GM18870 (cell line): ENCODE measurements at regions not wholly inside any gene's neighbourhood (a gene's known extent, or its start where the extent isn't known, plus 50 kb on each side); places are given as distances from the start of the nearest gene placed in this dataset.
"Not testable (repeated sequence)": the region's sequence is repeated elsewhere in the genome, so short reads cannot be mapped to it uniquely, and the experiment has no call there.

Experiments used
- ATAC-seq: cut with Tn5 transposase; IDR thresholded peaks from one replicate; pipeline ENCODE4 v1.9.1; 2021; ENCODE audit warnings: moderate library complexity; ENCODE audit not compliant: unreplicated experiment

DNA sequence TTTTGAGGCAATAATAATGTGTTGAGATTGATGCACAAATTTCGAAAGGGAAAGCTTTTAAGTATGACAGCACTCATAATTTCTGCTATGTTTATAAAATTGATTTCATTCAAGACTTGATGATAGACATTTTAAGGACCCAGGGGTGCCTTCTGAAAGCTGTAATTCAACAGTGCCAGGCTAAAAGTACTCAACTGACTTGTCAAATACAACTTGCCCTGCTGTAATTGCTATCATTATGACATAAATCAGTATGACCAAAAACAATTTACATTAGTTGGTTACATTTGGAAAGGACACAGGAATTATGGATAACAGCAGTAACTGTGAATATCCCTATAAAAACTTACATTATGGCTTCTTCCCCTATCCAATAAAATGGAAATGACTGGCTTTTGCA lies 178.9 kb downstream of the MMUT start:
- ATAC-seq, result no peak

DNA sequence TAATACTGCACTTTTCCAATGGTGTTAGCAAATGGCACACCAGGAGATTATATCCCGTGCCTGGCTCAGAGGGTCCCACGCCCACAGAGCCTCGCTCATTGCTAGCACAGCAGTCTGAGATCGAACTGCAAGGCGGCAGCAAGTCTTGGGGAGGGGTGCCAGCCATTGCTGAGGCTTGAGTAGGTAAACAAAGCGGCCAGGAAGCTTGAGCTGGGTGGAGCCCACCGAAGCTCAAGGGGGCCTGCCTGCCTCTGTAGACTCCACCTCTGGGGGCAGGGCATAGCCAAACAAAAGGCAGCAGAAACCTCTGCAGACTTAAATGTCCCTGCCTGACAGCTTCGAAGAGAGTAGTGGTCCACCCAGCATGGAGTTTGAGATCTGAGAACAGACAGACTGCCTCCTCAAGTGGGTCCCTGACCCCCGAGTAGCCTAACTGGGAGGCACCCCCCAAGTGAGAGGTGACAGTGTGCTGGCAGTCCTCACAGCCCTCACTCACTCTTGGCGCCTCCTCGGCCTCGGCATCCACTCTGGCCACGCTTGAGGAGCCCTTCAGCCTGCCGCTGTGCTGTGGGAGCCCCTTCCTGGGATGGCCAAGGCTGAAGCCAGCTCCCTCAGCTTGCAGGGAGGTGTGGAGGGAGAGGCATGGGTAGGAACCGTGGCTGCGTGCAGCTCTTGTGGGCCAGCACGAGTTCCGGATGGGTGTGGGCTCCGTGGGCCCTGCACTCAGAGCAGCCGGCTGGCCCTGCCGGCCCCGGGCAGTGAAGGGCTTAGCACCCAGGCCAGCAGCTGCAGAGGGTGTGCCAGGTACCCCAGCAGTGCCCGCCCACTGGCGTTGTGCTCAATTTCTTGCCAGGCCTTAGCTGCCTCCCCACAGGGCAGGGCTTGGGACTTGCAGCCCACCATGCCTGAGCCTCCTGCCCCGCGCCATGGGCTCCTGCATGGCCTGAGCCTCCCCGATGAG lies 188.0 kb downstream of the MMUT start:
- ATAC-seq, result not testable (repeated sequence)

DNA sequence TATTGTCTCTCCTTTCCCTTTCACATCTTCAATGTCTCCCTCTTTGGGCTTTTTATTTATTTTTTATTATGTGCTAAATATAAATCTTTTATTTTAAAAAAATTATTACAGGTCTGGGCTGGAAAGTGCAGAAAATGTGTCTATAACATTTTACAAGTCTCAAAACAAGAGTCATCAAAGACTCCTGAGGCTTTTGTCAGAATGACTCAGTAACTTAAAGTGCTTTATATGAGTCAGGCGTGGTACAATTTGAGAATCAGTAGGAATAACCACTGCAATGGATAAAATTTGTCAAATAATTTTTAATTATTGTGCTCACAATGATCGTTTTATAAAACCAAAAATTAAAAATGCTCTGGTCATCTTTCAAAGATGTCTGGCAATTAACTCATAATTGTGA lies 193.9 kb downstream of the MMUT start:
- no peak for ATAC-seq

DNA sequence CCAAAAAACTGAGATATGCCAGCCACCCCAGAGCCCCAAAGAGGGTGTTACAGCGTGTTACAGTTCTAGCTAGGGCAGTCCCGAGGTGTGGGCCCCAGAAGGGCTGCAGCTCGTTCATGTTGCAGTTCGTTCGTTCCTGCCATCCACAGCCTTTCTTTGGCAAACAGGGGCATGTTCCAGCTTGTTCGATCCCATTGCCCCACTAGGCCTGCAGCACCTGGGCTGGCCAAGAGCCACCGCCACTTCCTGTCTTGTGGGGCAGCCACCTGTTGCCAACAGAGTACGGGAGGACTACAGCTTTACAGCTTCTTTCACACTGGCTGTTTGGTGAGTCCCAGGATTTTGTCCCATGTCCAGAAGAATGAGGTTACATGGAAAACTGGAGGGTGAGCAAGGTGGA lies 198.1 kb downstream of the MMUT start:
- no peak for ATAC-seq

DNA sequence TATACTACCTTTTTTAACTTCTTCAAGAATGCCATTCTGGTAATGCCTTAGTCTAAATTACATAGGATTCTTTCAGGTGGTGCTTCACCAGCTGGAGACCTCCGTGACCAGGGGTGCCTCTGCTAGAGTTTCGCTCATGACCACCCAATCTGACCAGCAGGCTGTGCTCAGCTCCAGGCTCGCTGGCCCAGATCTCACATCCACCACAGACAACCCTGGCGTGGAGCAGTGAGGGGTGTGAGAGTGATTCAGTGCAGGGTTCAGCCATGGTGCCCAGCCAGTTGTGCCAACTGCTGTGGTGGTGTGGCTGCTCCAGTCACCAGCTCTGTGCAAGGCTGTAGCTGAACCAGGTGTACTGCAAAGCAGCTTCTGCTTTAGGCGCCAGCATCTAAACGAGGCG lies 198.6 kb downstream of the MMUT start:
- ATAC-seq, result no peak

DNA sequence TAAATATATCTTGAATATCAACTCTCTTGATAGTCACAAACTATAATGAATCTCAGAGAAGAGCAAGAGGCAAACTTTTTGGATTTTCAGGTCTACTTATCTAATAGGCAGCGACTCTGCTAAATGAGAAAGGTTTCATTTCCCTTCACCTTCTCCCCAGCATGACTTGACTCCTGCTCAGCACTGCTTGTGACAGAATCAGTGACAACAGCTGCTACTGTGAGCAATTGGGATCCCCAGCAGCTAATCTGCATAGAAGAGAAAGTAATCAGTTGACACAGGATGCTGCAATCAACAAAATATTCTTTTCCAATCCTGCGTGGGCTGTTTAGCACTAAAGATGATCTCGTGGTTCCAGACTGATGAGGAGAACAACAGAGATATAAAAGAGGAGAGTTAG lies 205.5 kb downstream of the MMUT start:
- ATAC-seq, result no peak

DNA sequence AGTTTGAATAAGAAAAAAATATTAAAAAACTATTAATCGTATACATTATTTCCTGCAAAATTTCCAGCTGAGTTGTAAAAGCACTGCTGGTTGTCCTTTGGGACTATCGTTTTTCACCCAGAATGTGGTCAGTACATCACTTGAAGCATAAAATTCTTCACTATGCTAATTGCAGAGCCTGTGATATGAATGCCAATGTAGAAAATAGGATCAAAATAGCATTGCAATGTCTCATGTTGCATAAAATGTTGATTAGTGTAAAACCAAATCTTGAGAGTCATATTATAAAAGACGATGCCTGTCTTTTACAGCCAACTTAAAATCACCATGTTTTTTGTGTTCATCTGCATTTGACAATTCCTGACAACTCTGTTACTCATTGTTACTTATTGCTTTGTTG lies 207.7 kb downstream of the MMUT start:
- no peak for ATAC-seq

DNA sequence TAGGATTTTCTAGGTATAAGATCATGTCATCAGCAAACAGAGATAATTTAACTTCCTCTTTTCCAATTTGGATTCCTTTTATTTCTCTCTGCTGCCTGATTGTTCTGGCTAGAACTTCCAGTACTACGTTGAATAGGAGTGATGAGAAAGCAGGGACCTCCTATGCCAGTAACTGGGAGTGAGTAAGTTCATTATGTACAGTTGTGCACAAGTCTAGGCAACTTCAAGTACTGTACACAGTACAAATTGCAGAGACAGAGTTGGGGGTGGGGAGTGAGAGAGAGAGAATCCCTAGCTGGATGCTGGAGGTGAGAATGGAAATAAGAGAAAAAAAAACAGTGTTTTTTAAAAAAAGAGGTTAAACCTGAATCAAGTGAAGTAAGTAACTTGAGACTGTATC lies 210.2 kb downstream of the MMUT start:
- no peak for ATAC-seq

DNA sequence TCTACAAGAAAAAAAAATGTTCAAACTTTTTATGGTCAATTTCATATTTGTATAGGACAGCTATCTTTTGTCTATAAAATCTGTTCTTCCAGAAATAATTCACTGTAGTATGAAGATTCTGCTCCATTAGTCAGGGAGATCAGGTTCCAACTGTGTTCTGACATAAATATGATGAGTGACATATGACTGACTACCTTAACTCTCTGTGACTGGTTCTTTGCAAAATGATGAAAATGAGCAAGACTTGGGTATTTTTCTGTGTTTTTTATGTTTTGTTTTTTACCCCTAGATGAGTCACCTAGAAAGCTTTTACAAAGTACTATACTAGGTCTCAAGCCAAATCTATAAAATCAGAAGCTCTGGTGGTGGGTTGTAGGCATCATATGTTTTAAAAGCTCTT lies 229.6 kb downstream of the MMUT start:
- no peak for ATAC-seq

DNA sequence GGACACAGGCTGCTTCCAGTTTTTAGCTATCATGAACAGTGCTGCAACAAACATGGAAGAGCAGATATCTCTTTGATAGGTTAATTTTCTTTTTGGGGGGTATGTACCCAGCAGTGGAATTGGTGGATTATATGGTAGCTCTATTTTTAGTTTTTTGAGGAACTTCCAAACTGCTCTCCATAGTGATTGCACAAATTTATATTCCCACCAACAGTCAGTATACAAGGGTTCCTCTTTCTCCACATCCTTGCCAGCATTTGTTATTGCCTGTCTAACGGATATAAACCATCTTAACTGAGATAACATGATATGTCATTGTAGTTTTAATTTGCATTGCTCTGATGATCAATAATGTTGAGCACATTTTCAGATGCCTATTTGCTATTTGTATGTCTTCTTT lies 237.6 kb downstream of the MMUT start:
- no peak for ATAC-seq

DNA sequence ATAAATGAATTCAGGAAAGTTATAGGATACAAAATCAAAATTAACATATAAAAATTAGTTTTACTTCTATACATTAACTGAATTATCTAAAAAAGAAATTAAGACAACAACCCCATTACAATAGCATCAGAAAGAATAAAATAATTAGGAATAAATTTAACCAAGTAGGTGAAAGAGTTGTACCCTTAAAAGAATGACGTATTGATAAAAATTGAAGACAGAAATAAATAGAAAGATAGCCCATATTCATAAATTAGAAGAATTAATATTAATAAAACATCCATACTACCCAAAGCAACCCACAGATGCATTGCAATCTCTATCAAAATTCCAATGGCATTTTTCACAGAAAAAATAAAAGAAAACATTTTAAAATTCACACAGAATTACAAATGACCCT lies 242.8 kb downstream of the MMUT start:
- no peak for ATAC-seq

DNA sequence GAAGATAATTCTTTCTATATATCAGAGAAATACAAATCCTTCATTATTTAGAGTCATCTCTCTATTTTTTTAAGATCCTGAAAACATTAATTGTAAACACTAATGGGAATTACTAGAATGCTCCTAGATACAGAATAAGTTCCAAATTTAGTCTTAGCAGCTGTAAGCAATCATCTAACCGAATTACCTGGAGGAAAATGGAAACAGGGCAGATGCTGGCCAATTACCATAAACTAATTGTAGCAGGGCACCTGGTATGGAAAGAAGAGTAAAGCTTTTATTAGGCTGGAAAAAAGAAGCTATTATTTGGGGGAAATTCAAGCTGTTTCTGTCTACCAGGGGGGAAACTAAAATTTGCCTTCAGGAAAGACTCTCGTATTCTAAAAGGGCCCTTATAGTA lies 257.5 kb downstream of the MMUT start:
- ATAC-seq, result no peak

DNA sequence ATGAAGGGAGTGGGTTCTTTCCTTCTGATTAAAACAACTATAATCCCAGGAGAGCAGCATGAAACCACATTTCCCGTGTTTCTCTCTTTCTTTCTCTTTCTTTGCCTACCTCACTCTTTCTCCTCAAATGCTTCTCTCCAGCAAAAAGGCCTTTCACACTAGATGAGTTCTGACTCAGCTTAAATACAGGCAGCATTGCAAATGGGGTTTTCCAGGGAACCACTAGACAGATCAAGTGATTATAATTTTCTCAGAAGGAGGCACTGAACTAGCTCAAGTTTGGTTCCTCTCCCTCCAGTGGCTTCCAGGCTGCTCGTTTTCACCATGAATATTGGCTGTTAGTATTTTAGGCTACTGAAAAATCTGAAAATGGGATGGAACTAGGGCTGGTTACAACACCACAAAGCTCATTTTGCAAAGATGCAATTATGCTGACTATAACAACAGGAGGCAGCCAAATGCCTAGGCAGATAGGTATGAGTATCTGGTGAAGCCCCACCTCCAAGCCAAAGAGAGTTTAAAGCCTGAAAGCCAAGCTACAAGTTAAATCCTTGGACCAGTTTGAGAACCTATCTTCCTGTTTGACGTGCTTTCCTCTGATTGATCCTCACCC lies 260.0 kb downstream of the MMUT start:
- ATAC-seq, result no peak

DNA sequence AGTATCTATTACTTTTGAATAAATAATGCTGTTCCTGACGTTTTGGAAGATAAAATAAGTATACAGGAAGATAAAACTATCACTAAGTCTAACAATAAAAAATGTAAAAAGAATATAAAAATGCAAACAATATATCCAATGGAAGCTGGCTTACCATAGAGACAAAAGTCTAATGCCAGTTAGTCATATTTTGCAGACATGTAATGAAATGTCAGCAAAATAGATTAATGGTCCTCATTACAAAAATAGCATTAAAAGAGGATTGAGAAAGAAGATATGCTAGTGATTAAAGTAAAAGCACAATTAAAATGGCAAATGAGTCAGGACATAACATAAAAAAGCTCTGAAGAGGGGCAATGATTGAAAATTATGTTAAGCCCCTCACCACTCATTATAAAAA lies 265.0 kb downstream of the MMUT start:
- no peak for ATAC-seq

DNA sequence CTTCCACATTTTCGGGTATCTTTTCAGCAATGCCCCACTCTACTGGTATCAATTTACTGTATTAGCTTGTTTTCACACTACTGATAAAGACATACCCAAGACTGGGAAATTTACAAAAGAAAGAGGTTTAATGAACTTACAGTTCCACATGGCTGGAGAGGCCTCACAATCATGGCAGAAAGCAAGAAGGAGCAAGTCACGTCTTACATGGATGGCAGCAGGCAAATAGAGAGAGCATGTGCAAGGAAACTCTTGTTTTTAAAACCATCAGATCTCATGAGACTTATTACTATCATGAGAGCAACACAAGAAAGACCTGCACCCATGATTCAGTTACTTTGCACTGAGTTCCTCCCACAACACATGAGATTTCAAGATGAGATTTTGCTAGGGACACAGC lies 300.7 kb downstream of the MMUT start:
- not testable (repeated sequence) for ATAC-seq

DNA sequence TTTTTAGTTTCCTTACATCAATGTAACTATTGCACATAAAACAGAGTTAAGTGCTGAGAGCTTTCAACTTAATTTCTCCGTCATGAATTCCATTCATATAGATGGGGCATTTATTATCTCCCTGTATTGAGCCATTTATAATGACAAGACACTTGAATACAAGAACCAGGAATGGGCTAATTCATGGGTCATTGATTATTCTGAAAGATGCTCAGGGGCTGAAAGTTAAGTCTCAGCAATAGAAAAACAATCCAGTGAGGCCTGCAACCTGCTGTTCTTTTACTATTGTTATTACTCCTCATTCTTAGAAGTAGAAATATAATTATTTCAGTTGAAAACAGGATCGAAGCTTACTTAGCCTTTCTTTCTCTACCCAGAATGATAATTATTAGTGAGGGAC lies 307.7 kb downstream of the MMUT start:
- no peak for ATAC-seq

DNA sequence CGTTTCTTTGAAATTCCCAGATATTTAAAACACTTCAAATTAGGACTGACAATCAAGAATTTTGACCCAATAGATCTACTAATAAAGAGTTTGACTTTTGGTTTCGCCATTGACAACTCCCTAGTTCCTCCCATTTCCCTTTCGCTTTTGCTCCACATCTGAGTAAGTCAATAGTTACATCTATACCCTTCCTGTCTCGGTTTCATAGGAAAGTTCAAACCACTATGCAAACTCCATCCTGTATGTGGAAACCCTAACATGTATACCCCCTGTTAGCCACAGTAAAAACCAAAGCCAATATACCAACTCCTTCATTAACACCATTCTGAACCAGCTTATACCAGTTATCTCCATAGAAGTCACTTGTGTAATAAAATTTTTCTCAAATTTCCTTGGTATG lies 311.1 kb downstream of the MMUT start:
- ATAC-seq, result peak; percentile 52

DNA sequence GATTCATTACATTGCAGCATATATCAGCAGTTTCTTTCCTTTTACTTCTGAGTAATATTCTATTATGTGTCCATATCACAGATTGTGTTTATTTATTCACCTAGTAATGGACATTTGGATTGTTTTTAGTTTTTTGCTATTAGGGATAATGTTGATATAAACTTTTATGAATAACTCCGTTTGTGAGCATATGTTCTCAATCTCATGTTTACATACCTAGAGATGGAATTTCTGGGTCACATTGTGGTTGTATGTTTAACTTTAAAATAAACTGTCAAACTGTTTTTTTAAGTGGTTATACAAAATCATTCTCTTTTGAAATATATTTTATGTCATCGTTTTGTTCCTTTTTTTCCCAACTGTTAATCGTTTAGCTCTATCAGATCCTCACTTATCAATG lies 311.6 kb downstream of the MMUT start:
- no peak for ATAC-seq

DNA sequence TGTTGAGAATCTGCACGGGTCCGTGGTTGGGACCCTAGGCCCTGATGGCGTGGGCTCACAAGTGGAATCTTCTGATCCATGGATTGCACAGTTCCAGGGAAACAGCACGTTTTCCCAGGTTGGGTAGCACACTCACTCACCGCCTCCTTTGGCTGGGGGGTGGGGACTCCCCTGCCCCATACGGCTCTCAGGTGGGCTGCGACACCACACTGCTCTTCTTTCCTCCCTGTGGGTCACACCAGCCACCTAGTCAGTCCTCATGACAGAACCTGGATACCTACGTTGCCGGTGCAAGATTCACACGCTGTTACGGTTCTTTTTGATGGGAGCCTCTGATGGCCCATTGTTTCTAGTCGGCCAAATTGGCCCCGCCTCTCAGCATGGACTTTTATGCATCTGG lies 312.0 kb downstream of the MMUT start:
- ATAC-seq, result no peak

DNA sequence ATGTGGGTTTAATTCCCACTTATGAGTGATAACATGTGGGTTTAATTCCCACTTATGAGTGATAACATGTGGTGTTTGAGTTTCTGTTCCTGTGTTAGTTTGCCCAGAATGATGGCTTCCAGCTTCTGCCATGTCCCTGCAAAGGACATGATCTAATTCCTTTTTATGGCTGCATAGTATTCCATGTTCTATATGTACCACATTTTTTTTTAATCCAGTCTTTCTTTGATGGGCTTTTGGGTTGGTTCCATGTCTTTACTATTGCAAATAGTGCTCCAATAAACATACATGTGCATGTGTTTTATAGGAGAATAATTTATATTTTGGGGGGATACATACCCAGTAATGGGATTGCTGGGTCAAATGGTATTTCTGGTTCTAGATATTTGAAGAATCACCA lies 317.8 kb downstream of the MMUT start:
- ATAC-seq, result no peak

DNA sequence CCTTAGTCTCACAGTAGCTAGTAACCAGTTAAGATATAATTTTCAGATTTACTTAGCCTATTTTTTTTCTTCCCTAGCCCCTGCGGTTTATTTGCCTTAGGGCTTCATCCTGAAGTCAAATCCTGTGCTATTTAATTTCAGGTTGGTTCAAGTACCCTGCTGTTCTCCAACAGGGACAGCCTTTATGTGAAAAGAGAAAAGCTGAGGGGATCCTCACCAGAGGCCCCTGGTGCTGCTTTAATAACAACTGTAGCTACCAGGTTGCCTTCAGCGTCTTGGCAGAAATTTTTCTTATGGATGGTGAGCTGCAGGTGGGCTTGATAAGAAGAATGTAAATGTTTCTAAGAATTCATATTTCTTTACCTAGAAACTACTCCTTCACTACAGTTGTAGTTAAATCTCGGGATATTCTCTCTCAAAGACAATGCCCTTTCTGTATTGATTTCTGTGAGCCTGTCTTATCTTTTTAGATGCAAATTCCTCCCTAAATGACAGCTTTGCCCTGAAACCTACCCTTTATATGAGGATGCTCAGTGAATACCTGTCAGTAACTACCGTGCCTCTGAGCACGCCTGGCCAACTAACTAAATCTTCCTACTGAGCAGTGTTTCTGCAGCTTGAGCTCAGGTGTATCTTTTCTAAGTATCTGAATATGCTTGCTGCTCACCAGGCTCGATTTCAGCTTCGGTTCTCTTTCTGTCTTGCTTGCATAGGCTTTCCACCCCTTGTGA lies 320.5 kb downstream of the MMUT start:
- ATAC-seq, result no peak

DNA sequence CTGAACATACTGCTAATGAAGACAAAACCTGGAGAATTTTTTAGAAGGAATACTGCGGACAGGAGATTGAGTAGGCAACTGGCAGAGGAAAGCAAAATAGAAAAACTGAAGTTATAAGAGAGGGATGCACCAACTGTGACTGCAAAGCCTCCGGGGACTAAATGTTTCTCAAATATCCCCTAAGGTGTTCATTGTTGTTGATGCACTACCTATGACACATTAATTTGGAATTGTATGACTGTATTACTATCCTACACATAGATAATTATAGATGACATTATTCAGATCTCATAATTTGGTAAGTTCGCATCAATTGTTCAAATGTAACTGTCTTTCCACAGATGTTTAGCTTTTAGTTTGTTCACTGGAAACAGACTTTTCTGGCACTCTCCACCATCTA lies 341.1 kb downstream of the MMUT start:
- ATAC-seq, result no peak
